AG09309 (cell line): ENCODE measurements at regions not wholly inside any gene's neighbourhood (a gene's known extent, or its start where the extent isn't known, plus 50 kb on each side); places are given as distances from the start of the nearest gene placed in this dataset.

Source experiments
- DNase-seq: peaks from one replicate; pipeline ENCODE4 v3.0.0-alpha.2; 2010; ENCODE audit warnings: low read depth
- H3K4me3 ChIP-seq: 2 replicates; pipeline ENCODE4 v1.5.1; 2011; ENCODE audit warnings: mild to moderate bottlenecking, low read depth, low read length, moderate library complexity; ENCODE audit not compliant: control insufficient read depth
- CTCF ChIP-seq: IDR thresholded peaks from 2 replicates; pipeline ENCODE4 v1.5.1; 2011; ENCODE audit warnings: mild to moderate bottlenecking, low read depth, low read length, inconsistent platforms; ENCODE audit not compliant: insufficient read depth, control insufficient read depth; ENCODE audit errors: missing control alignments

DNA sequence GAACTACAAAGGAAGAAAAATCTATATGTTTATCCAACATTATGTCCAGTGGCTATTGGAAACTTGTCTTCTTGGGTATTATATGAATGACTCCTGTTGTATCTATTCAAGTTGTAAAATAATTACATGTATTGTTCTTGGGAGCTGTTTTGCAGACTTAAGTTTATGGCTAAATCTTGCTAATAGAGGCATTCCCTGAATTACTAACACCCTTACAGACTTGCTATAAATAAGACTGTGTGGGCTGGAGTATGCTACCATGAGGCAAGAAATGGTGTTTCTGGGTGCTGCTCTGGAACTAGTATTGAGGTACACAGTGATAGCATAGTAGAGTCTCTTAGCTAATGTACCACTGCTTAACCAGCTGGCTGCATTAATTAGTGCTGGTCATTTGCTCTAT, 155.1 kb downstream of the HIPK3 start:
- TF ChIP-seq CTCF = no peak
- no peak for DNase-seq
- H3K4me3 ChIP-seq = no peak overlapping the region

- no peak for DNase-seq
- no peak for TF ChIP-seq CTCF
- no peak overlapping the region for H3K4me3 ChIP-seq
Measured at GRCh38 chr11:33411751-33412150, 154.6 kb downstream of the HIPK3 start.

- no peak for TF ChIP-seq CTCF
- no peak overlapping the region for H3K4me3 ChIP-seq
- no peak for DNase-seq
Measured at GRCh38 chr11:33410086-33410765, 153.0 kb downstream of the HIPK3 start.
